Inflammatory macrophage treated with lipopolysaccharide for 4 hours (primary cell): ENCODE measurements at regions not wholly inside any gene's neighbourhood (a gene's known extent, or its start where the extent isn't known, plus 50 kb on each side); places are given as distances from the start of the nearest gene placed in this dataset.
"Not testable (repeated sequence)": the region's sequence is repeated elsewhere in the genome, so short reads cannot be mapped to it uniquely, and the experiment has no call there.

ENCODE experiments used
- DNase-seq: peaks from one replicate; pipeline ENCODE4 v3.0.0-alpha.2; 2020

DNA sequence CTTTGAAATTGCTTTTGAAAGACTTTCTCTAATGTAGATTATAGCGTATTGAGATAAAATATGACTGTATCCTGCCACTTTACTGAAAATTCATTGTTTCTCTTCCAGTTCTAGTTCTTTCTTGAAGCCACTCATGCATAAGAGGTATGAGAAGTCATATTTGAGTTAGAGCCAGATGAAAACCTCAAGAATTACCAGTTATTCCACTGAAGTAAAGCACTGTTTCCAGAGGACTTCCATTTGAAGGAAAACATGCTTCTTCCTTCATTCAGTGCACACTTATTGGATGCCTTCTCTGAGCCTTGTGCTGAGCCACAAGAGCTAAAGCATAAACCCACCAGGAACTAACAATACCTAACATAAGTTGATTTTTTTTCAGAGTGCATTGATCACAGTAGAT is 513.4 kb downstream of the ZNF385D start:
- DNase-seq, result no peak

DNA sequence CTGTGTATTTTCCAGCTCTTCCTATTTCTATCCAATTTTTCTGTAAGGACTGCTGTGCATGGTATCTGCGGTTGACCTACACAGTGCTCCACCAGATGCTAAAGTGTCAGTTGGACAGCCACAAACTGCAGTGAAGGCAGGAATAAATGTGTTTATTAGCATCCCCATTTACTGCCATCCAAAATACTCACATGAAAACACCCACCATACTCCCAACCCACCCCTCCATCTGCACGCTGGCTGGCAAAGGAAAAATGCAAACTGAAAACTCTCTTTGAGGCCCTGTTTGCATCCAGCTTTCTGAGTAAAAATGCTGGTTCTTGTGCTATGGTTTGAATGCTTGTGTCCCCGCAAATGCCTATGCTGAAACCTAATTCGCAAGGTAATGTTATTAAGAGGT is 515.5 kb downstream of the ZNF385D start:
- no peak for DNase-seq

DNA sequence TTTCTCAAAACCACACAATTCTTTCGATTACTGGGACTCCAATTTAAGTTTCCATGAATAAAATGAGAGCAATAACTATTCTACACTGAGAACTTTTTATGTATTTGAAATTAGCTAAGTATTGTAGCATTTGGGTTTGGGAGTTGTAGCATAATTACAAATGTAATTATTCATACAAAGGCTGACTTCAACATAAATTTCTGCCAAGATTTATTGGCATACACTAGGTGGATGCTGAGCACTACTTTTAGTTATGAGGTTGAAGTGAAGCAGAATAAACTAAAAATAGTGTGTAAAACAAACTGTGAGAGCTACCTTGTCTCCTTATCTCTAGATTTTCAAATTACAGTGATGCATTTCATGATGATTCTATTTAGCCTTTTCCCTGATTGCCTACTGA is 516.1 kb downstream of the ZNF385D start:
- DNase-seq, result no peak

DNA sequence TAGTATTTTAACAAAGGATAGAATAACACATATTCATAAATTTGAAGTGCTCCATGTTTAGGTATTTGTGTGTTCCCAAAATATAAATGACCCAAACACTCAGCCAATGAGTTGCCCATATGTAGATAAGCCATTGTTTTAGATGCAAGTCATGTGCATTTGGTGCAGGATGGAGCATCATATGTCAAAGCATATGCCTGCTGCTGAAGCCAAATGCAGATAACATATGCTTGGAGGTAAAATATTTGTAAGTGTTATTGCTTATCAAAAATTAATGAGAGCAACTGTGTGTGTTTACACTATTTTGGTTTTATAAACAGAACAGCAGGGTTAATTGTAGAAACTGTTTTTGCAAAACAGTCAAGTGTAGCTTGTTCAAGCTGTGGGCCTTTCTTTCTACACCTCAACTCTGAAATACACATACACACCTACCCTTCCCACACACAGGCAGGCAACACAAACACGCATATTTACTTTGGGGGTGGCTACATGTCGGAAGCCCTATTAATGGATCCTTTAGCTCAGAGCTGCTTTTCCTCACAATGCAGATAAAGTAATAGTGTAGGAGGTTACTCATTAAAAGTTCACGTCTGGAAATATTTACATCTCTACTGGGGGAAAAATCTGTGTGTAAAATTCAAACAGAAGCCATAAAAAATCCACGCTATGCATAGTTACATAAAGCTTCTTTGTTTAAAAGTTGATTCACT is 521.4 kb downstream of the ZNF385D start:
- DNase-seq, result no peak

DNA sequence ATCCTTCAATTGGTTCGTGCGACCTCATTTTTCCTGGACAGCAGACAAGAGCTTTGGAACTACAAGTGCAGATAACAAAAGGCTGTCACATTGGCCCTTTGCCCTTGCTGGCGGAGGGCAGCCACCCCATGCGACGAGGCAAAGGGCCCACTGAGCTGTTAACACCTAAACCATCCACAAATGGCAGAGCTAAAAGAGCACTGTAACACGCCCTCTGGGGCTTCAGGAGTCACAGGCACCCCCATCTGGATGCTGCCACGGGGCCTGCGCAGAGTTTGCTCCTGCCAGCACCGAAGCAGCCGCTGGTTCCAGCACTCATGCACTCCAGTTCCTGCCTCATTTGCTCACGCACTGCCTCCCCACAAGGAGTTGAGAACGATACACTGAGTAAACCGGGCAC is 524.9 kb downstream of the ZNF385D start:
- DNase-seq, result no peak

DNA sequence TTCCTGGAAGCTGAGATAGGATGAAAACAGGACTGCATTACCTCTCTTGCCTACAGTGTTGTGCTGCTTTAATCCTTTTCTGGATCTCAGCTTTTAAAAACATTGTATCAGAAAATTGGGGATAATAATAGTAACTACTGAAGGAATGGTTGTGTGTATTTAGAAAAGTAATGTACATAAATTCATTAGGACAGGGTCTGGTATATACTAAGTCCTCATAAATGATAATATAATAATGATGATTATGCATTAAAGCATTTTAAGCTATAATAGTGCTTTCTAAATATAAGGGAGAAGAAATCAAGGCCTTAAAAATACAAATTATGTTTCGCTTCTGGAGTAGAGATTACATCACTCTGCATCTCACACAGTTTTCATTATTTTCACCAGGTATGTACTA is 530.1 kb downstream of the ZNF385D start:
- no peak for DNase-seq

DNA sequence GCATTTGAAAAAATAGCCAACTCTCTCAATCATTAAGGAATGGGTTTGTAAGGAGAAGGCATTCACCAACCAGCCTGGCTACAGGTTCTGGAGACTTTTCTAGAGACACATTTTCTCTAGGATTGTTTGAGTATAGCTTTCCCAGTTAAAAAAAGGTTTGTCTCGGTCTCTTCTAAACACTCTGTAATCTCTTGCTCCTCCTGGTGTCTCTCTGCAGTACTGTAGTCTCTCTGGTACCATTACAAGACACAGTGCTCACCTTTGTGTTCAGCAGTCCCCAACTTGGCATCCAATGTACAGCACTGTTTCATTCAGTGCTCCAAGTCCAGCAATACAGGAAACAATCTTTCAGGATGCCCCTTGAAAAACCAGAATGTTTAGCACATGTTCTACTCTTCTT is 534.4 kb downstream of the ZNF385D start:
- DNase-seq, result no peak

DNA sequence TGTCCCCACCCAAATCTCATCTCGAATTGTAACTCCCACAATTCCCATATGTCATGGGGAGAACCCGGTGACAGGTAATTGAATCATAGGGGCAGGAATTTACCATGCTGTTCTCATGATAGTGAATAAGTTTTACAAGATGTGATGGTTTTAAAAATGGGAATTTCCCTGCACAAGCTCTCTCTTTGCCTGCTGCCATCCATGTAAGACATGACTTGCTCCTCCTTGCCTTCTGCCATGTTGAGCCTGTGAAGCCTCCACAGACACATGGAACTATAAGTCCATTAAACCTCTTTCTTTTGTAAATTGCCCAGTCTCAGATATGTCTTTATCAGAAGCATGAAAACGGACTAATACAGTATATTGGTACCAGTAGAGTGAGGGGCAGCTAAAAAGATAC is 546.9 kb downstream of the ZNF385D start:
- not testable (repeated sequence) for DNase-seq

DNA sequence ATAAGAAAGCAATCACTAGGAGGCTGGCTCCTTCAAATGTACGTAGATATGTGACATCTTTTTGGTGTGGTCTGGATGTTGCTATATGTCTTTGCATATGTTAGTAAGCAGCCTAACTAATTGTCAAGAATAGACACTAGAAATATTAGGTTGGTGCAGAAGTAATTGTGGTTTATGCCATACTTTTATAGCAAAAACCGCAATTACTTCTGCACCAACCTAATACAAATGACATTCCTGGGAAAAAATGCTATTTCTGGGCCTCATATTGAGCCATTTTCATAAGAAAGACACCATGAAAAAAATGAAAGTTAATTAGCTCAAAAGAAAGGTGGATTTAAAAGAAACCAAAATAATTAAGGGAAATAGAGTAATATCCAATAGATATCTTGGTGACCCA is 555.8 kb downstream of the ZNF385D start:
- no peak for DNase-seq

DNA sequence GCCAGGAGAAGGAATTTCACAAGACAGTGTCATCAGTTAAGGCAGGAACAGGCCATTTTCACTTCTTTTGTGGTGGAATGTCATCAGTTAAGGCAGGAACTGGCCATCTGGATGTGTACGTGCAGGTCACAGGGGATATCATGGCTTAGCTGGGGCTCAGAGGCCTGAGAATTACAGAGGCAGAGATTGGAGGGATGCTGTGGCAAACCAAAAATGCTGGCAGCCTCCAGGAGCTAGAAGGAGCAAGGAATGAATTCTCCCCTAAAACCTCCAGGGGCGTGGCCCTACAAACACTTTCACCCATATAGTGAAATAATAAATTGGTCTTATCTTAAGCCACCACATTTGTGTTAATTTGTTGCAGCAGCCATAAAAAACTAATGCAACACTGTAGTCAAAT is 557.0 kb downstream of the ZNF385D start:
- not testable (repeated sequence) for DNase-seq

DNA sequence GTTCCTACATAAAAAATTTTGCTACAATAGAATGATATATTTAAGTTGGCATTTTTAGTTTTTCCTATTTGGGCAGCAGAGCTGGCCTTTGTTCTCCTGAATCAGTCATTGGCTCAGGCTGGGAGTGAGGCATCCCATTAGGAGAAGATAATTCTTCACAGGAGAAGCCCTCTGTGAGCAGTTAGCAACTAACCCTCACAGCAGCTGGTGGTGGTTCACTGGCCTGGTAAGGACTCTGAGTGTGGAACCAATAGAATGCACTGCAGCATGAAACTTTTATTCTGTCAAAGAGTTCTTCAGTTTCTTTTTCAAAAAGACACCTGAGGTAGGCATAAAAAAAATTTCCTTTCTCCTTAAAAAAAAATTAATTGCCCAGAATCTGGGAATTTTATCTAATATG is 562.6 kb downstream of the ZNF385D start:
- no peak for DNase-seq

DNA sequence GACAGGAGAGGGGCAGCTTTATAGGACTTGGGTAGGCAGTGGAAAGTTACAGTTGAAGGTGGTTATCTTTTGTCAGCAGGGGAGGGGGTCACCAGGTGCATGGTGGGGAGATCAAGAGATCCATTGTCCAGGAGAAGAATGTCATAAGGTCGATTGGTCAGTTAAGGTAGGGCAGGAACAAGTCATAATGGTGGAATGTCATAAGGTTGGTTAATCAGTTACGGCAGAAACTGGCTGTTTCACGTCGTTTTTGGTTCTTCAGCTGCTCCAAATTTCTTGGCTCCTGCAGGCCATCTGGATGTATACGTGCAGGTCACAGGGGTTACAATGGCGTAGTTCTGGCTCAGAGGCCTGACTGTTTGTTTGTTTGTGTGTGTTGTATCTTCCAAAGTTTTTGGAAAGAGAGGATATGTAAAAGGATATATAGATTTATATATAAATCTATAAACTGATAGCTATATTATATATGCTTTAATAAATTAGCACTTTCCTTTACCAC is 565.1 kb downstream of the ZNF385D start:
- DNase-seq, result no peak

DNA sequence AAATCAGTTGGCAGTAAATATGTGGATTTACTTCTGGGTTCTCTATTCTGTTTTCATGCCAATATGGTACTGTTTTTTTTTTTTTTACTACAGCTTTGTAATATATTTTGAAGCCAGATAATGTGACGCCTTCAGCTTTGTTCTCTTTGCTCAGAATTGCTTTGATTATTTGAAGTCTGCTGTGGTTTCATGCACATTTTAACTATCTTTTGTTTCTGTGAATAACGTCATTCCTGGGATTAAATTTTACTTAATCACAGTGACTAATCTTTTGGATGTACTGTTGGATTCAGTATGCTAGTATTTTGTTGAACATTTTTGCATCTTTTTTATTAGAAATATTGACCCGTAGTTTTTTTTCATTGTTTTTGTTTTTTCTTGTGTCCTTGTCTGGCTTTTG is 576.5 kb downstream of the ZNF385D start:
- no peak for DNase-seq

DNA sequence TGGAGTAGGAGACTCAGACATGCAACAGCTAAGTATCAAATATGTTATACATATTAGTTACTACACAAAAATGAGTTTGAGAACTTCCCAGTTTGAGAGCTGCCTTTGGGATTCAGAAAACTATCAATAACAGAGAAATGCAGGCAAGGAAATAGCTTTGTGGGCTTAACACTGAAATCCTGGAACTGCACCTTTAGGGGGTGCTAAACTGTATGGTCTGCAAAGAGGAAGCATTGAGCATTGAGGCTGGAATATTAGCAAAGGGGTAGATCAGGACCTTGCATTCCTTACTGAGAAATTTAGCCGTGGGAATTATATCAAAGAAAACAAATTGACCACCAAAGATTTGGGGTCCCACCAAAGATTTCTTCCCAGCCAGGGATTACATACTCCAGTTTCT is 580.0 kb downstream of the ZNF385D start:
- DNase-seq, result no peak

DNA sequence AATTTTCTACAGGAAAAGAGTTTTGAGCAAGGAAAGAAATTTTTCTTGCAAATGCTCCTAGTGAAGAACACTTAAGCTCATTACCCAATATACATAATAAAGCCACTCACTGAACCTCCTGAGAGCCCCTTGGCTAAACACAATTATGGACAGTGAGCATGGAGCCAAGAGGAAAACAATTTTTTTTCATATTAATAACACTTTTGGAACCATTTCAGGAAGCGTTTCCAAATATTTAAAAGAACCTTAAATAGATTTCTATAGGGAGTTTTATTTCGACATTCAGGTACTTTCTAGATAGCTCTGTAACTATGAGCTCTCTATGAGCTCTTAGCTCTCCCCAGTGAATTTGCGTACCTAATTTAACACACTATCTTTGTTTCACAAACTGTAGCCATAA is 581.1 kb downstream of the ZNF385D start:
- DNase-seq, result no peak

DNA sequence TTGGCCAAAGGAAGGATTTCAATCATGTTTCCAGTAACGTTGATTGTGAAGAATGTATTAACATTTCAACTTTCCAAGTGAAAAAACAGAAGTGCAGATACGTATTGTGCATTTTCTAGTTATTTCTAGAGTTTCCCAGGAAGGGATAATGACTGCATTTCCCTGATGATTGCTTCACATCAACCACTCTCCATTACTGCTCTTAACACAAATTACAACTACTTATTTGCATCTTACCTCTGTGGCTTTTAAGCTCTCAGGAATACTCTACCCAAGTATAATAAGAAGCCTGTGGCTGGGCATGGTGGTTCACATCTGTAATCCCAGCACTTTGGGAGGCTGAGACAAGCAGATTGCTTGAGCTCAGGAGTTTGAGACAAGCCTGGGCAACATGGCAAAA is 582.5 kb downstream of the ZNF385D start:
- DNase-seq, result no peak

DNA sequence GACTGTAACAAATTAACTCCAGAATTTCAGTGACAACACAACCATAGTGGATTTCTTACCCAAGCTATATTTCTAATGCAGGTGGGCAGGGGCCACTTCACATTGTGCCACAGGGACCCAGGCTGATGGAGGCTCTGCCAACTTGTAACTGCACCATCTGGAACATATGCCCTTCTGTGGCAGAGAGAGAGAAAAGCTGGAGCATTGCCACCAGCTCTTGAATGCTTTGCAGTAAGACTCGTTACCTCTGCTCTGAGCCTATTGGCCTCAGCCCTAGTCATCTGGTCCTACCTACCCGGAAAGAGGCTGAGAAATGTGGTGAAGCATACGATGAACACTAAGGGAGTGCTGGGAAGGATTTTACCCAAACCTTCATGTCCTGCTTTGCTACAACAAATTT is 587.1 kb downstream of the ZNF385D start:
- no peak for DNase-seq

DNA sequence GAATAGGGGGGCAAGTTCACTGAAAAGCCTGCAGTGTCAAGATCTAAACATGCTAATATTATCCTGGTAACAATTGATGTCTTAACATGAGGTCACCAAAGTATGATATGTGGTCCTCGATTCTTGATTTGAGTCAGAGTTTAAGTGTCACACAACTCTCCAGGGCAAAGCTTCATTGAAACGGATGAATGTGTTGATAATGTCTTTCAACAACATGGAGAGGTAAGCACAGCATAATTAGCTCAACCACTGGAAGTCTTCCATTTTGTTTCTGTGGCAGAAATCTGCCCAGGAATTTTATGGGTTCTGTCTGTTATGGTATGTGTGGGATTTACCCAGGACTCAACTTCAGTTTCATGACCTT is 591.5 kb downstream of the ZNF385D start:
- DNase-seq, result no peak

DNA sequence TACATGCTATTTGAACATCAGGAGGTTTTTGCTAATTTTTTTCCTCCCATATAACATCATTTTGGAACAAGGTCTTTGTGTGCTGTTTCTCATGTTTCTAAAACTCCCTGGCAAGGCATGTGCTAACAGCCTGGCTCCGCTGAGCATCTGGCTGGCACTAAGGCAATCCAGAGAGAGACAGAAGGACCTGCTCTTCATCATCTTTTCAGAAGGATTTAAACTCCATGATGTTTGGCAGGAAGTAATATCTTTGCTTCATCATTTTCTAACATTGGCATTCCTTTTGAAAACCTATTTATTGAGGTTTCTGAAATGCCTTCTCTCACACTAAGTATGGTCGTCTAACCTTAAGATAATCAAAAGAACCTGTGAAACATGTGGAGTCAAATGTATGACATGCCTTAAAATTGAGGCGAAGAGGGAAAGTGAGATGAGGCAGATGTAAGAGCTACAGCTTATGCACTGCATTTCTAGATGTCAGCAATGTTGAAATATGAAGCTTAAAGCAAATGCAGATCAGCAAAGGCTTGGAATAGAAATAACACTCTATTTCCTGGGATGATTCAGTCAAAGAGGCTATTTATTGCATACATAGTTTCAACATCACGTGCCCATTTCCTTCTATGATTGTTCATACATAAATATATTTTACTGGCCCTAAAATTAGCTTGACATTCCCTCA is 592.0 kb downstream of the ZNF385D start:
- no peak for DNase-seq

DNA sequence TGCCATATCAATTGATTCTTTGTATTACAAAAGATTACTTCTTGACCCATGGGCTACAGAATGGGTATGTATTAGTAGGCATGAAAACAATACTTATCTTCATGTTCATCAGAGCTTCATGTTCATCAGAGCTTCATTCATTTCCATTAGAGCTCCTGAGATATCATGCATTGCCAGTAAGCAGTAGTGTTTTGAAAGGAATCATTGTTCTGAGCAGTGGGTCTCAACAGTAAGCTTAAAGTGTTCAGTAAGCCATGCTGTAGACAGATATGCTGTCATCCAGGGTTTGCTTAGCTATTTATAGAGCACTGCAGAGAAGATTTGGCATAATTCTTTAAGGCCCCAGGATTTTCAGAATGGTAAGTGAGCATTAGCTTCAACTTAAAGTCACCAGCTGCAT is 596.1 kb downstream of the ZNF385D start:
- no peak for DNase-seq

DNA sequence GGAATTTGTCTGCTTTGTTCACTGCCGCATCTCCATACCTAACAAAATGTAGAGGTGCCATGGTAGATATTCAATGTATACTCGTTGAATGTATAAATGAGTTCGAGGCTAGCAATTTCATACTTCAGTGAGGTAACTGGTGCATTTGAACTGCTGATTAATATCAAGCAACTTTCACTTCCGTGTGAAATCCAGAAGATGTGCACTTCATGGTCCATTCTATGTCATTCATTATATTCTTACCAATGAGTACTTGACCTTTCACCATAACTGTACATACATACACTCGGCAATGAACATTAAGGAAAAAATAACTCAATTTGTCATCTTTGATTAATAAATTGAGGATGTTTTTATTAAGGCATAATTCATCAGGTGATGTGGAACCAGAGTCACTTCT is 598.5 kb downstream of the ZNF385D start:
- no peak for DNase-seq

DNA sequence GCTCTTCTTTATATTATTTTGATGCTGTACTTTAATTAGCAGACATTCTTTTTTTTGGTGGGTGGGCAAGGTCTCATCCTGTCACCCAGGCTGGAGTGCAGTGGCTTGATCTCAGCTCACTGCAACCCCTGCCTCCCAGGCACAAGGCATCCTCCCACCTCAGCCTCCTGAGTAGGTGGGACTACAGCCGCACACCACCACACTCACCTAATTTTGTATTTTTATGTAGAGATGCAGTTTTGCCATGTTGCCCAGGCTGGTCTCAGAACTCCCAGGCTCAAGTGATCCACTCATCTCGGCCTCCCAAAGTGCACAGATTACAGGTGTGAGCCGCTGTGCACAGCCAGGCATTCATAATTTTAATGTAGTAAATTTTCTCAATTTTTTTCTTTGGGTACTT is 608.1 kb downstream of the ZNF385D start:
- DNase-seq, result no peak

DNA sequence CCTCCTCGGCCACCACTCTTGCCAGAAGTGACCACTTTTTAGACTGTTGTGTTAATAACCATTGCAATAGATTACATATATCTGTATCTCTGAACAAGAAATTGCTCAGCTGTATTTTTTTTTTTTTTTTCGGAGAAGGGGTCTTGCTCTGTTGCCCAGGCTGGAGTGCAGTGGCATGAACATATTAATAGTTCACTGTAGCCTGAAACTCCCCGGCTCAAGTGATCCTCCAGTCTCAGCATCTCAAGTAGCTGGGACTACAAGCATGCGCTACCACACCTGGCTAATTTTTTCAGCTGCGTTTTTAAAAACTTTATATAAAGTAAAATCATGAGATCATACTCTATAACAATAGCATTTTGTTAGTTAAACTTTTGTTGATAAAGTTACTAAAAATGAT is 609.0 kb downstream of the ZNF385D start:
- DNase-seq, result no peak

DNA sequence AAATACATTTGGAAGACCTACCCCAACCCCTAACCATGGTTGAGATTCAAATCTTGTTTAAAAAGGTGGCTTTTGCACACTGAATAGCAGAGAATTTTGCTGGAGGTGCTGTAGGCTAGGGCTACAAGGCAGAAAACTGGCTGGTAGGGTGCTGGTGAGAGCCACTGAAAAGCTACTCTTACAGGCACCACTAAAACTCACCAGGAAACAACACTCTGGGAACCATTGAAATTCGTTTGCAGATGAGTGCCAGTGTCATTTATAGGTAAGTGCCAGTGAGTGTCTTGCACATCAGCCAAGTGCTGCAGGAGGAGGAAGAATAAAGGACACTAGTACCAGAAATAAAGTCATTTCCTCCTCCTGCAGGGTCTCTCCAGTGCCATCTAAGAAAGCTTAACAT is 610.2 kb downstream of the ZNF385D start:
- DNase-seq, result no peak

DNA sequence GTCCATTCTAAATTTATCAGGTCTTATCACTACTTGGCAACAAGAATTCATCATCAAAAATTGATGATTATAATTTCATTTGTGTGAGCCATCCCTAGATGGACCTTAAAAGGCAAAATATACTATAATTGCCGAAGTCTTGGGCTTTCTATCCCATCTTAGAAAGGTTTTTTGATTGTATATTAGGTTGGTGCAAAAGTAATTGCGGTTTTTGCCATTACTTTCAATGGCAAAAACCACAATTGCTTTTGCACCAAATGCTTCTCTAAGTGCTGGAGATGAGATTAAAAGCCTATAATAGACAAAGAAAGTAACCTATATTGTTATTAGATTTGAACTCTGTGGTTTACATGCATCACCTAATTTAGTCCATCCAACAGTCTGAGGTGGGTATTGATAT is 612.9 kb downstream of the ZNF385D start:
- no peak for DNase-seq
